ENCODE measurements at regions not wholly inside any gene's neighbourhood (a gene's known extent, or its start where the extent isn't known, plus 50 kb on each side); places are given as distances from the start of the nearest gene placed in this dataset.

DNA sequence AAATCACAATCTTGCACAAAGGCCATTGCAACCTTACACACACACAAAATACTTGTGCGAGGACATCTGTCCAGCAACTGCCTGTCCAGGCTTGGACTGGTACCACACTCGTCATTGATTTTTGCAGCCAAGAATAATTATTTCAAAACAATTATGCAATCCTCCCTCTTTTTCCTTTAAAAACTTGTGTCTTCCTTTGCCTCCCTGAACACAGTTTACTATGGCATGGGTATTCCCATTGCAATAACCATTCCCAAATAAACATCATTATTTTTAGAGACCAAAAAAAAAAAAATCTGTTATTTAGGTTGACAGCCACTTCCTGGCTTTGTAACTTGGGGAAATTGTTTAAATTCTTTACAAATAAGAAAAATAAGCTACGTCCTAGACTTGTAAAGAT, 54.0 kb downstream of the C11orf91 start:
- no peak for ATAC-seq
- H3K27ac Mint-ChIP-seq, result no peak overlapping the region

DNA sequence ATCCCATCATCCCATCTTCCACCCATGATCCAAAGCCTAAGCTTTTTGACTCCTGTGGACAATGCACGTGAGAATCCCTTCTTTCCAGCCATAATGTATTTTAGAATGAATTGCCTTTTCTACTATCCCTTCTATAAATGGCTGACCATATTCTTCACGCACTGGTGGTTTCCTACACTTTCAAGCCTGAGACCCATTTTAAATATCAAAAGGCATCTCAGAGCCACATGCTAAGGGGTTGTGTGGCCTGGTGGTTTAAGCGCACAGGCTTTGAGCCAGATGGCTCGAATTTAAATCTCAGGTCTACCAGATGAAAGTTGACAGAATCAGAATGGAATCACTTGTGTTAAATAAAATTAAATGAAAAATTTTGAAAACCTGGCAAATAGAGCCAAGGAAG, 54.5 kb downstream of the C11orf91 start:
- Mint-ChIP-seq H3K4me3 (no peak overlapping the region), H3K36me3 (no peaks in the 10 kb centered on the region), H3K9me3 (no peaks in the 10 kb centered on the region), H3K27ac (no peak overlapping the region), H3K4me1 (no peaks in the 10 kb centered on the region), H3K27me3 (peaks cover 10 to 42% (median 17%) of the 10 kb centered on the region in 5 donors)
- POLR2A ChIA-PET, result no interaction called here
- ATAC-seq, result no peak
- no peak for DNase-seq

More for the DNA sequence above, 54.0 kb downstream of the C11orf91 start:
- no peak overlapping the region for H3K4me3 Mint-ChIP-seq
- no peaks in the 10 kb centered on the region for H3K36me3 Mint-ChIP-seq
- H3K27me3 Mint-ChIP-seq, result peaks cover 10 to 44% (median 17%) of the 10 kb centered on the region in 5 donors
- H3K4me1 Mint-ChIP-seq, result no peaks in the 10 kb centered on the region
- DNase-seq, result no peak
- POLR2A ChIA-PET, result no interaction called here
- no peaks in the 10 kb centered on the region for H3K9me3 Mint-ChIP-seq

DNA sequence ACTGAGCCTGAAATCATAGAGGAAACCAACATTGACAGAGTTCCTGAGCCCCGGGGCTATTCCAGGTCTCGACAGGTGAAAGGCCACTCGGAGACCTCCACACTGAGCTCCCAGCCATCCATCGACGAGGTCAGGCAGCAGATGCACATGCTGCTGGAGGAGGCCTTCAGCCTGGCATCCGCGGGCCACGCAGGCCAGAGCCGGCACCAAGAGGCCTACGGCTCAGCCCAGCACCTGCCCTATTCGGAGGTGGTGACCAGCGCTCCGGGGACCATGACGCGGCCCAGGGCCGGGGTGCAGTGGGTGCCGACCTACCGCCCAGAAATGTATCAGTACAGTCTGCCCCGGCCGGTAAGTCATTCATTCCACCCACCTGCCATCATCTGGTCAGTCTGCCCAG, 54.9 kb downstream of the C11orf91 start:
- no peaks in the 10 kb centered on the region for H3K4me1 Mint-ChIP-seq
- POLR2A ChIA-PET, result no interaction called here
- no peak overlapping the region for H3K4me3 Mint-ChIP-seq
- H3K27ac Mint-ChIP-seq, result no peak overlapping the region
- no peaks in the 10 kb centered on the region for H3K36me3 Mint-ChIP-seq
- peaks cover 10 to 37% (median 13%) of the 10 kb centered on the region in 5 donors for H3K27me3 Mint-ChIP-seq
- no peaks in the 10 kb centered on the region for H3K9me3 Mint-ChIP-seq
- no peak for ATAC-seq
- DNase-seq, result no peak

DNA sequence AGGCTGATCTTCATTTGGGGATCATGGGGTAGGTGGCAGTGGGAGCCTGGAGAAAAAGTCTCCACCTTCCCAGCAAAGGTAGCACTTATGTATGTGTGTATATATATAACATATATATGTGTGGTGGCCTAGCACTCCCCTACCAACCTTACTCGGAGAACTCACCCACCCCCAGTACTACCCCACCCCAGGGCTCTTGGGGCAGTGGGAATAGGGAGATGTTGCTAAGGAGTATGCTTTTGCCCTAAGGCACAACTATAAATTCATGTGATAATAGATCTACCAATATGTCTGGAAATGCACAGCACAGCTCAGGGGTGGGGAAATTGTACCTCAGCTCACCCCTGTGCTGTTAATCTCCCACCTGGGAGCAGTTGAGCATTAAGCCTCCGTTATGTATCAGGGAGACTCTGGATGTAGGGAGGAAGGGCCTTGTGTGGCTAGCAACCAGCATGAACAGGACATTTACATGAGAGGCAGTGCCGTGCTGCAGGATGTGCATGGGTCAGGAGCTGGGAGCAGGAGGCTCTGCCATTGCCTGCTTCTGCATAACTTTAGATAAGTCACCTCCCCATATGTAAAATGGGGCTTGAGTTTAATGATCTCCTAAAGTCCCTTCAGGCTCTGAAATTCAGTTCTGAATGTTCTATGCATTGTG, 57.3 kb downstream of the C11orf91 start:
- peak overlapping the region in 1 of 10 donors; percentile 55 for H3K27ac Mint-ChIP-seq
- H3K9me3 Mint-ChIP-seq, result peaks cover 0 to 9% (median 2%) of the 10 kb centered on the region in 9 donors
- H3K4me3 Mint-ChIP-seq, result no peak overlapping the region
- H3K4me1 Mint-ChIP-seq, result no peaks in the 10 kb centered on the region
- POLR2A ChIA-PET, result no interaction called here
- ATAC-seq (no peak), DNase-seq (no peak)
- H3K27me3 Mint-ChIP-seq, result peaks cover 7 to 40% (median 16%) of the 10 kb centered on the region in 5 donors
- no peaks in the 10 kb centered on the region for H3K36me3 Mint-ChIP-seq

DNA sequence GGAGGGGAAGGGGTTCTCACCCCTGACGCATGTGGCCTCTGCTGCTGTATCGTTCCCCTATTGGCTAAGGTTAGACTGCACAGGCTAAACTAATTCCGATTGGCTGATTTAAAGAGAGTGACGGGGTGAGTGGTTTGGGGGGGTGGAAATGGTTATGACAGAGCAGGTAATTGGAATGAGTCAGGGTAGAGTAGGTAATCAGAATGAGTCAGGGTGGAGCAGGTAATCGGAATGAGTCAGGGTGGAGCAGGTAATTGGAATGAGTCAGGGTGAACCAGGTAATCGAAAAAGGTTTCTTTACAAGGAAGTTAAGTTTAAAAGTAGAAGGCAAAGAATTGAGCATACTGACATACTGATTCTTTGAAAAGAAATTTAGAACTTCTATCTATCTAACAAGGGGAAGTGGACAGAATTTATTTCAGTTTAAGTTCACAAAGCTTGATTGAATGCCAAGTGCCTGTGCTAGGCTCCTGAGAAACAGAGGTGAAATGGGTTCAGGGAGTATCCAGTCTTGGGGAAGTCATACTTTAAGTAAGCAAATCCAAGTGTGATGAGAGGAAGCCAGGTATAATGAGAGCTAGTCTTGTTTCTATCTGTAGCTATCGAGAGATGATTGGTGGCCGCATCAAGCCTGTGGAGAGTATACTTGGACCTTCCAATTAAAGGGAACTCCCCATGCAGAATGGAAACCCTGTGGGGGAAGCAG, 58.0 kb downstream of the C11orf91 start:
- no peaks in the 10 kb centered on the region for H3K4me1 Mint-ChIP-seq
- peaks cover 10 to 40% (median 16%) of the 10 kb centered on the region in 5 donors for H3K27me3 Mint-ChIP-seq
- H3K27ac Mint-ChIP-seq, result no peak overlapping the region
- H3K9me3 Mint-ChIP-seq, result peaks cover 0 to 9% (median 2%) of the 10 kb centered on the region in 9 donors
- ATAC-seq (no peak), DNase-seq (no peak)
- POLR2A ChIA-PET, result no interaction called here
- H3K36me3 Mint-ChIP-seq, result no peaks in the 10 kb centered on the region
- H3K4me3 Mint-ChIP-seq, result no peak overlapping the region

DNA sequence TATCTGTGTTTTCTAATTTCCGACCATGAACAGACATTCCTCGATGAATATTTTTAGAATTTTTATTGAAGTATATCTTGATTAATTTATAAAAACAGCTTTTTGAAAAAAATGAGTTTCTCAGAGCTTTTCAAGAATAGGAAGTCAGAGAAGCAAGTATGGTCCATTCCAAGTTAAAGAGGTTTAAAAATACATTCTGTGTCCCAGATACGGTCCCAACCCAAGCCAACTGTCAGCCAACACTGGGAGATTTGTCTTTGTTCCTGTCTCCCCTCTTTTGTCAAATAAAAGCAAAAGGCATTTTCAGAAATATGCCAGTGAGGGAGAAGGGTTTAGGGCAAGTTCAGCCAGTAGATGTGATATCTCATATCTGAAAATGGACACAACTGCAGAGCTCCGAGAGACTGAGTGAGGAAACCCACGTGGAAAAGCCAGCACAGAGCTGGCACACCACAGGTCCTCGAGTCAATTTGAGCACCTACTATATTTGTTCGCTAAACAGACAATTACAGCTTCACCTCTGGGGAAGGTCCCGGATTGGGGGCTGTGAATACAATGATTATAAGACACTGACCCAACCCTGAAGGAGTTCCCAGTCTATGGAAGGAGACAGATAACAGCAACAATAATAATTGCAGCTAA, 59.8 kb downstream of the C11orf91 start:
- POLR2A ChIA-PET, result no interaction called here
- Mint-ChIP-seq H3K4me3 (no peak overlapping the region), H3K27me3 (peaks cover 9 to 40% (median 16%) of the 10 kb centered on the region in 5 donors), H3K36me3 (no peaks in the 10 kb centered on the region), H3K27ac (no peak overlapping the region), H3K4me1 (no peaks in the 10 kb centered on the region), H3K9me3 (peaks cover 0 to 9% (median 2%) of the 10 kb centered on the region in 9 donors)
- DNase-seq, result no peak
- ATAC-seq, result no peak

DNA sequence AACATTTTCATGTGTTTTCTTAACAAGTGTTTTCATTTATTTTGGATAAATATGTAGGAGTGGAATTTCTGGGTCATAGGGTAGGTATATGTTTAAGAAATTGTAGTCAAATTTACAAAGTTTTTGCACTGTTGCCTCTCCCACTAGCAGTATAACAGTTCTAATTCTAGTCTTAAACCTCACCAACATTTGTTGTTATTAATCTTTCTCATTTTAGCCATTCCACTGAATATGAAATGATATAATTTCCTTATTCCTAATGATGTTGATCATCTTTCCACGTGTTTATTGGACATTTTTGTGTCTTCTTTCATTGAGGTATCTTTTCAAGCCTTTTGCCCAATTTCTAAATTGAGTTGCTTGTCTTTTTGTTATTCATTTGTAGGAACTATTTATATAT, 62.0 kb downstream of the C11orf91 start:
- Mint-ChIP-seq H3K9me3 (peaks cover 0 to 9% (median 2%) of the 10 kb centered on the region in 9 donors), H3K4me1 (no peaks in the 10 kb centered on the region), H3K27me3 (peaks cover 7 to 27% (median 15%) of the 10 kb centered on the region in 5 donors), H3K27ac (no peak overlapping the region), H3K4me3 (no peak overlapping the region), H3K36me3 (no peaks in the 10 kb centered on the region)
- POLR2A ChIA-PET, result no interaction called here
- ATAC-seq (no peak), DNase-seq (no peak)

DNA sequence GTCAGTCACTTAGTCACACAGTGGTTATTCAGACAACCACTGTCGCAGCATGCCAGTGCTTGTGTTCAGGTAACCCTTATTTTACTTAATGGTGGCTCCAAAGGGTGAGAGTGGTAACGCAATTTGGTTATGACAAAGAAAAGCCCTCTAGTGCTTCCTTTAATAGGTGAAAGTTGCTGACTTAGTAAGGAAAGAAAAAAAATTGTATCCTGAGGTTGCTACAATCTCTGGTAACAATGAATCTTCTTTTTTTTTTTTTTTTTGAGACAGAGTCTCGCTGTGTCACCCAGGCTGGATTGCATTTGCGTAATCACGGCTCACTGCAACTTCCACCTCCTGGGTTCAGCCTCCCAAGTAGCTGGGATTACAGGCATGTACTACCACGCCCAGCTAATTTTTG, 64.5 kb downstream of the C11orf91 start:
- Mint-ChIP-seq H3K9me3 (peaks cover 0 to 14% (median 5%) of the 10 kb centered on the region in 9 donors), H3K27me3 (peaks cover 8 to 30% (median 24%) of the 10 kb centered on the region in 5 donors)
- no peak for ATAC-seq

DNA sequence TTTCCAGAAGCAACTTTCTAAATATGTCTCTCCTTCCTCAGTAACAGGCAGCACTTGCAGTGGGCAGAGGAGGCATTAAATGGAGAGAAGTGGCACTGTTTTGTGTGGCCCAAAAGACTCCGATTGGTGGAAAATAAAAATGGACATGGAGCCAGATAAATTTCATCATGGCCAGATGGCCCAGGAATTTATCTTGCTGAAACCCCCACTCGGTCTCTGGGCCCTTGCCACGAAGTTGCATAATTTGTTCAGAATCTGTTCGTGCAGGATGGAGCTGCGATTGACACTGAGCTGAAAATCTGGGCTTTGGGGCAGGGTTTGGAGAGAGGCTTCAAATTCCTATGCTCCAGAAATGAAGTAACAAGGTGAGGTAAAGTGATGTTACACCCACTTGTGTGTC, 65.5 kb downstream of the C11orf91 start:
- no peak for DNase-seq
- Mint-ChIP-seq H3K36me3 (peaks cover 0 to 13% (median 0%) of the 10 kb centered on the region in 3 donors), H3K27me3 (peaks cover 8 to 30% (median 28%) of the 10 kb centered on the region in 5 donors), H3K4me1 (no peaks in the 10 kb centered on the region), H3K27ac (no peak overlapping the region), H3K4me3 (no peak overlapping the region), H3K9me3 (peaks cover 0 to 21% (median 5%) of the 10 kb centered on the region in 9 donors)
- POLR2A ChIA-PET, result no interaction called here
- ATAC-seq, result no peak

More for the DNA sequence above, 64.5 kb downstream of the C11orf91 start:
- no peak overlapping the region for H3K4me3 Mint-ChIP-seq
- POLR2A ChIA-PET, result no interaction called here
- peaks cover 0 to 7% (median 0%) of the 10 kb centered on the region in 3 donors for H3K36me3 Mint-ChIP-seq
- no peak overlapping the region for H3K27ac Mint-ChIP-seq
- H3K4me1 Mint-ChIP-seq, result no peaks in the 10 kb centered on the region
- no peak for DNase-seq

DNA sequence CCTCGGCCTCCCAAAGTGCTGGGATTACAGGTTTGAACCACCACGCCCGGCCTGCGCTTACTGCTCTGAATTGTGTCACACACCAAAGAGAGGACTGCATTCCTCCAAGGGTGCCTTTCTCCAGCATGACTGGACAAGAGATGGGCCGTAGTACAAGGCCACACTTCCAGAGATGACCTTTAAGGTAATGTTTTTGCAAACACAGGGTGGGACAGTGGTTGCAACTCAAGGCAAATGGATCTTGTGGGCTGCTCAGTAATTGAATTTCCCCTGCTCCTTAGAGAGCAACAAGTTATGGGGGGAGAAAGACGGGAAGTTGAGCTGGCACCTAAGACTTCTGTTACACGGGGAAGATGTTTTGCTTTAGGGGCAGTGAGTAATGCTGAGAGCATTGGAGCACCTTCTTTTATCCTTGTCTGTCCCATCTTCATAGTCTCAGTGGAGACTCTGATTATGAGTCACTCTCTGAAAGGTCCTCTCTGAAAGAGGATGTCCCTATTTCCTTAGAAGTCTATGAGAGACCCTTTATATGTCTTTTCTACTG, 66.3 kb downstream of the C11orf91 start:
- Mint-ChIP-seq H3K4me3 (no peak overlapping the region), H3K9me3 (peaks cover 0 to 21% (median 5%) of the 10 kb centered on the region in 9 donors), H3K27me3 (peaks cover 8 to 30% (median 27%) of the 10 kb centered on the region in 5 donors), H3K36me3 (peaks cover 0 to 13% (median 0%) of the 10 kb centered on the region in 3 donors), H3K27ac (peak overlapping the region in 1 of 10 donors; percentile 27), H3K4me1 (no peaks in the 10 kb centered on the region)
- POLR2A ChIA-PET, result no interaction called here
- DNase-seq (no peak), ATAC-seq (no peak)

DNA sequence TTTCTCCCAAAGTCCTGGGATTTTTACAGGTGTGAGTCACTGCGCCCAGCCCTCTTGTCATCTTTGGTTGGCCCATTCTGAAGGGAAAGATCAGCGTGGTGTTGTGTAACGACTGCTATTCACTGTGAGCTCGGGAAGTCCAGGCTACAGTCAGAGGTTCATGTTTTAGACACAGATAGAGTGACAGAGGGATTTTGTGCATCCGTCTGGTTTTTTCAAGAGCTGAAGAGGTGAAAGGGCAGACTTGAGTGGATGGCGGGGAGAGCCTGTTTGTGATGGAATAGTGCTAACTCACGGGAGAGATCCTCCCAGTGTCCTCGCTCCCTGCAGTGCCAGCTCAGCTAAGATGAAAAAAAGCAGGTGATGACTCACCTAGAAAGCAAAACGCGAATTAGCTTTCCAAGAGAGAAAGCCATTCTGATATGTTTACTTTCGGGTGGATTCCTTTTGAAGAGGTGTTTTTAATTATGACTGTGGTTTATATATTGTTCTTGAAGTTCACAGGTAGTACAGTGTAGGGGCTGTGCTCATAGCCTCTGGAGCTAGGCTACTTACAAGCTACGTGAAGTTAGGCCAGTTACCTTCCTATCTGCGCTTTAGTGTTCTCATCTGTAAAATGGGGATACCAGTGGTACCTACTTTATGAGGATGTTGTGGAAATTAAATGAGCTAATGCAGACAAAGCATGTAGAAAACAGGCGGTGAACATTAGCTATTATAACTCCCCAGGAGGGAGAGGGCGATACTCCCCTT, 67.2 kb downstream of the C11orf91 start:
- POLR2A ChIA-PET, result no interaction called here
- ATAC-seq (no peak), DNase-seq (no peak)
- Mint-ChIP-seq H3K4me3 (no peak overlapping the region), H3K36me3 (peaks cover 0 to 13% (median 0%) of the 10 kb centered on the region in 3 donors), H3K9me3 (peaks cover 0 to 13% (median 1%) of the 10 kb centered on the region in 9 donors), H3K4me1 (no peaks in the 10 kb centered on the region), H3K27me3 (peaks cover 5 to 30% (median 25%) of the 10 kb centered on the region in 5 donors), H3K27ac (no peak overlapping the region)

DNA sequence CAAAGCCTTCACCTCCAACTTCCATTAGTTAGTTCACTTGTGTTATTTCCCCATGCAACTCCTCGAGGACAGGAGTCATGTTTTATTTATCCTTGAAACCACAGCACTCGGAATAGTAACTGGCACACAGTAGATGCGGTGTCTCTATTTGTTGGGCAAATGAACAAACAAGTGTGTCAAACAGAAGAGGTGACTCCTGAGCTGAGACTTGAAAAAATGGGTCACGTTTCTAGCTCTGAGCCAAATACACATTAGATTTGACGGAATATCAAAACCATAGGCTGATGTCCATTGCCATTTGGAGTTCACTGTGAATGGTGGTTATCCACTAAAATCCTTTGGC, 68.9 kb downstream of the C11orf91 start:
- Mint-ChIP-seq H3K36me3 (peaks cover 0 to 13% (median 0%) of the 10 kb centered on the region in 3 donors), H3K27me3 (peaks cover 3 to 30% (median 20%) of the 10 kb centered on the region in 5 donors), H3K27ac (no peak overlapping the region), H3K9me3 (peaks cover 0 to 13% (median 1%) of the 10 kb centered on the region in 9 donors), H3K4me1 (no peaks in the 10 kb centered on the region), H3K4me3 (no peak overlapping the region)
- DNase-seq, result no peak
- POLR2A ChIA-PET, result no interaction called here
- ATAC-seq, result no peak

Data from naive thymus-derived CD8-positive, alpha-beta T cell (primary cell).